ENCODE measurements at regions not wholly inside any gene's neighbourhood (a gene's known extent, or its start where the extent isn't known, plus 50 kb on each side); places are given as distances from the start of the nearest gene placed in this dataset.

DNA sequence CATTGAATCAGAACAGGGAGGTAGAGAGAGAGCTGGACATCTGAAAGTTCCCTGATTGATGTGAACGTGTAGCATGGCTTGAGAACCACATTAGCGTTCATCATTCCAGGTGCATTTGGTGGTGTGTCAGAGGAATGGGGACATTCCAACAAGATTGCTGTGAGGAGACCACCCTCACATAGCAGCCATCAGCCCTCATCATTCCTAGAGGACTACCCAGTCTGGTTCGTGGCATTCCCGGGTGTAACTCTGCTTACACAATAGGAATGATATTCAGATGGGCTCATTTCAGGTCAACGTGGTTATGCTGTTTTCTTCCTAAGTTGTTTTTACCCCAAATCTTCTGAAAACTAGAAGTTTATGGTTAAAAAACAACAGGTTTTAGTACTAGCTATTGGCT lies 62.2 kb upstream of the KLHL31 start:
- TF ChIP-seq, protein P1, sequence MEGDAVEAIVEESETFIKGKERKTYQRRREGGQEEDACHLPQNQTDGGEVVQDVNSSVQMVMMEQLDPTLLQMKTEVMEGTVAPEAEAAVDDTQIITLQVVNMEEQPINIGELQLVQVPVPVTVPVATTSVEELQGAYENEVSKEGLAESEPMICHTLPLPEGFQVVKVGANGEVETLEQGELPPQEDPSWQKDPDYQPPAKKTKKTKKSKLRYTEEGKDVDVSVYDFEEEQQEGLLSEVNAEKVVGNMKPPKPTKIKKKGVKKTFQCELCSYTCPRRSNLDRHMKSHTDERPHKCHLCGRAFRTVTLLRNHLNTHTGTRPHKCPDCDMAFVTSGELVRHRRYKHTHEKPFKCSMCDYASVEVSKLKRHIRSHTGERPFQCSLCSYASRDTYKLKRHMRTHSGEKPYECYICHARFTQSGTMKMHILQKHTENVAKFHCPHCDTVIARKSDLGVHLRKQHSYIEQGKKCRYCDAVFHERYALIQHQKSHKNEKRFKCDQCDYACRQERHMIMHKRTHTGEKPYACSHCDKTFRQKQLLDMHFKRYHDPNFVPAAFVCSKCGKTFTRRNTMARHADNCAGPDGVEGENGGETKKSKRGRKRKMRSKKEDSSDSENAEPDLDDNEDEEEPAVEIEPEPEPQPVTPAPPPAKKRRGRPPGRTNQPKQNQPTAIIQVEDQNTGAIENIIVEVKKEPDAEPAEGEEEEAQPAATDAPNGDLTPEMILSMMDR (IDR thresholded peaks at IDR 0.05): no peak
- no peak for TF ChIP-seq POLR2A (IDR thresholded peaks at IDR 0.05)
